ENCODE measurements at regions not wholly inside any gene's neighbourhood (a gene's known extent, or its start where the extent isn't known, plus 50 kb on each side); places are given as distances from the start of the nearest gene placed in this dataset.
A peak's percentile ranks its signal among the peaks of the same experiment; 100 is the strongest.

- DNase-seq (ENCODE audit: low read depth in 2 of 2), result no peak
Observed at GRCh38 chr6:11633741-11634509, 96.4 kb downstream of the TMEM170B start.

GRCh38 chr6:11634948-11635347, 97.4 kb downstream of the TMEM170B start:
- DNase-seq (ENCODE audit: low read depth in 2 of 2), result no peak

- no peak for DNase-seq (ENCODE audit: low read depth in 2 of 2)
Observed at GRCh38 chr6:11636121-11636520, 98.6 kb downstream of the TMEM170B start.

- DNase-seq (ENCODE audit: low read depth in 2 of 2), result no peak
Observed at GRCh38 chr6:11637266-11637665, 99.7 kb downstream of the TMEM170B start.

- DNase-seq (ENCODE audit: low read depth in 2 of 2), result no peak
Observed at GRCh38 chr6:11639376-11640235, 102.1 kb downstream of the TMEM170B start.

GRCh38 chr6:11640486-11640885, 102.9 kb downstream of the TMEM170B start:
- no peak for DNase-seq (ENCODE audit: low read depth in 2 of 2)

- no peak for DNase-seq (ENCODE audit: low read depth in 2 of 2)
Observed at GRCh38 chr6:11644071-11644470, 106.5 kb downstream of the TMEM170B start.

GRCh38 chr6:11644601-11645000, 107.1 kb downstream of the TMEM170B start:
- DNase-seq (ENCODE audit: low read depth in 2 of 2), result no peak

- DNase-seq (ENCODE audit: low read depth in 2 of 2), result no peak
Observed at GRCh38 chr6:11645016-11645415, 107.5 kb downstream of the TMEM170B start.

- DNase-seq (ENCODE audit: low read depth in 2 of 2), result no peak
Observed at GRCh38 chr6:11648436-11648775, 110.9 kb downstream of the TMEM170B start.

GRCh38 chr6:11648889-11649288, 111.3 kb downstream of the TMEM170B start:
- no peak for DNase-seq (ENCODE audit: low read depth in 2 of 2)

- no peak for DNase-seq (ENCODE audit: low read depth in 2 of 2)
Observed at GRCh38 chr6:11650025-11650696, 112.6 kb downstream of the TMEM170B start.

GRCh38 chr6:11650711-11651110, 113.2 kb downstream of the TMEM170B start:
- DNase-seq (ENCODE audit: low read depth in 2 of 2), result no peak

- DNase-seq (ENCODE audit: low read depth in 2 of 2), result peak; percentile 11 to 21
Observed at GRCh38 chr6:11653028-11653583, 115.6 kb downstream of the TMEM170B start.

GRCh38 chr6:11654876-11655275, 117.3 kb downstream of the TMEM170B start:
- DNase-seq (ENCODE audit: low read depth in 2 of 2), result no peak

- no peak for DNase-seq (ENCODE audit: low read depth in 2 of 2)
Observed at GRCh38 chr6:11656491-11656890, 118.9 kb downstream of the TMEM170B start.

GRCh38 chr6:11659757-11660156, 118.8 kb downstream of the ADTRP start:
- no peak for DNase-seq (ENCODE audit: low read depth in 2 of 2)

GRCh38 chr6:11662323-11662722, 116.3 kb downstream of the ADTRP start:
- no peak for DNase-seq (ENCODE audit: low read depth in 2 of 2)

- no peak for DNase-seq (ENCODE audit: low read depth in 2 of 2)
Observed at GRCh38 chr6:11663519-11663918, 115.1 kb downstream of the ADTRP start.
